MM.1S (cell line): ENCODE measurements at regions not wholly inside any gene's neighbourhood (a gene's known extent, or its start where the extent isn't known, plus 50 kb on each side); places are given as distances from the start of the nearest gene placed in this dataset.

Experiments used
- DNase-seq: peaks from one replicate; pipeline ENCODE4 v3.0.0-alpha.2; 2015
- H2AFZ ChIP-seq: fragments of 300-600 bp; sonication (generic); 2 replicates; pipeline ENCODE4 v1.6.0; 2016; ENCODE audit warnings: antibody characterized with exemption, low read length
- H3F3A ChIP-seq: fragments of 300-600 bp; sonication (generic); 2 replicates; pipeline ENCODE4 v1.6.1; 2016; ENCODE audit warnings: mild to moderate bottlenecking, antibody characterized with exemption, low read length, moderate library complexity, mixed read lengths; ENCODE audit not compliant: insufficient read depth
- H3K27ac ChIP-seq: fragments of 300-600 bp; sonication (generic); 2 replicates; pipeline ENCODE4 v1.5.1; 2016; ENCODE audit warnings: mild to moderate bottlenecking, low read length
- H3K27me3 ChIP-seq: fragments of 300-600 bp; sonication (generic); replicated peaks from 2 replicates; pipeline ENCODE4 v1.6.0; 2016; ENCODE audit warnings: low read length; ENCODE audit not compliant: insufficient read depth
- H3K36me3 ChIP-seq: fragments of 300-600 bp; sonication (generic); replicated peaks from 2 replicates; pipeline ENCODE4 v1.6.1; 2016; ENCODE audit warnings: mild to moderate bottlenecking, low read length, mixed read lengths; ENCODE audit not compliant: insufficient read depth
- H3K4me1 ChIP-seq: fragments of 300-600 bp; sonication (generic); 2 replicates; pipeline ENCODE4 v1.6.1; 2016; ENCODE audit warnings: low read length, mixed read lengths
- H3K4me2 ChIP-seq: fragments of 300-600 bp; sonication (generic); 2 replicates; pipeline ENCODE4 v1.6.0; 2016; ENCODE audit warnings: low read depth, low read length
- H3K4me3 ChIP-seq: fragments of 300-600 bp; sonication (generic); 2 replicates; pipeline ENCODE4 v1.5.1; 2016; ENCODE audit warnings: low read length, mixed read lengths
- H3K79me2 ChIP-seq: fragments of 300-600 bp; sonication (generic); 2 replicates; pipeline ENCODE4 v1.6.1; 2016; ENCODE audit warnings: mixed run types, low read length, mixed read lengths
- H3K9ac ChIP-seq: fragments of 300-600 bp; sonication (generic); 2 replicates; pipeline ENCODE4 v1.6.1; 2016; ENCODE audit warnings: low read length, mixed read lengths
- H3K9me2 ChIP-seq: fragments of 300-600 bp; sonication (generic); replicated peaks from 2 replicates; pipeline ENCODE4 v1.6.1; 2016; ENCODE audit warnings: mild to moderate bottlenecking, low read length, mixed read lengths; ENCODE audit not compliant: insufficient read depth
- H3K9me3 ChIP-seq: fragments of 300-600 bp; sonication (generic); replicated peaks from 2 replicates; pipeline ENCODE4 v1.6.1; 2016; ENCODE audit warnings: mild to moderate bottlenecking, low read length, mixed read lengths; ENCODE audit not compliant: insufficient read depth
- H4K20me1 ChIP-seq: fragments of 300-600 bp; sonication (generic); 2 replicates; pipeline ENCODE4 v1.6.1; 2016; ENCODE audit warnings: mild to moderate bottlenecking, low read length, moderate library complexity, mixed read lengths; ENCODE audit not compliant: insufficient read depth
- CTCF ChIP-seq: fragments of 300-600 bp; sonication (generic); IDR thresholded peaks from 2 replicates; pipeline ENCODE4 v1.5.1; 2016; ENCODE audit warnings: antibody characterized with exemption, low read length, mixed read lengths
- EZH2 ChIP-seq: fragments of 300-600 bp; sonication (generic); optimal IDR thresholded peaks from 2 replicates; pipeline ENCODE3; 2017; ENCODE audit warnings: low read depth, mild to moderate bottlenecking, antibody characterized with exemption, low read length, mixed read lengths
- EZH2phosphoT487 ChIP-seq: fragments of 300-600 bp; sonication (generic); IDR thresholded peaks from 2 replicates; pipeline ENCODE4 v1.6.1; 2018; ENCODE audit warnings: antibody characterized with exemption, low read length

- Histone ChIP-seq H3K9ac (no peak overlapping the region), H3K4me3 (no peak overlapping the region), H3K36me3 (no peaks in the 10 kb centered on the region), H3K79me2 (no peaks in the 10 kb centered on the region), H3K9me2 (no peaks in the 10 kb centered on the region), H3K4me1 (no peaks in the 10 kb centered on the region), H2AFZ (no peak overlapping the region), H4K20me1 (no peaks in the 10 kb centered on the region), H3F3A (no peaks in the 10 kb centered on the region), H3K4me2 (no peak overlapping the region), H3K27me3 (no peaks in the 10 kb centered on the region), H3K27ac (no peak overlapping the region), H3K9me3 (no peaks in the 10 kb centered on the region)
- DNase-seq: no peak
- no peak for TF ChIP-seq EZH2phosphoT487
- no peak for TF ChIP-seq CTCF
- TF ChIP-seq EZH2: no peak
Measured at GRCh38 chr13:42484386-42484785, 89.6 kb upstream of the TNFSF11 start.

DNA sequence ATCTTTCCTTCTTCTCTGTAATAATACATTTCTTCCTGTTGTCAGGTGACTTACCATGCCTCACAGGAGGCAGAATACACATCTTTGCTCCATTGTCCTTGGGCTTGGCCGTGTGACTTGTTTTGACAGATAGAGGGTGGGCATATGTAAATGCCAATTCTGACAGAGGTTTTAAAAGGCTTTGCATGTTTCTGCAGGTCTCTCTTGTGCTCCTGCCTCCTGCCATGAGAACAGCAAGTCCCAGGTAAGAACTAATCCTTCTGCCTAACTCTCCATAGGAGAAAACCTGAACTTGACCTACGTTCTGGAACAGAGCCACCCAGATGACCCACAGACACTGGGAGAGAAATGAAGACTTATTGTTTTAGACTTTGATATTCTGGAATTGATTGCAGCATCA lies 88.7 kb upstream of the TNFSF11 start:
- Histone ChIP-seq H3K9me2 (no peaks in the 10 kb centered on the region), H3K4me1 (no peaks in the 10 kb centered on the region), H3F3A (no peaks in the 10 kb centered on the region), H3K9me3 (no peaks in the 10 kb centered on the region), H3K4me3 (no peak overlapping the region), H3K4me2 (no peak overlapping the region), H3K9ac (no peak overlapping the region), H3K79me2 (no peaks in the 10 kb centered on the region), H4K20me1 (no peaks in the 10 kb centered on the region), H2AFZ (no peak overlapping the region), H3K27me3 (no peaks in the 10 kb centered on the region), H3K27ac (no peak overlapping the region), H3K36me3 (no peaks in the 10 kb centered on the region)
- TF ChIP-seq EZH2 (no peak), CTCF (no peak), EZH2phosphoT487 (no peak)
- DNase-seq: no peak

GRCh38 chr13:42486711-42487198 lies 87.2 kb upstream of the TNFSF11 start:
- Histone ChIP-seq H4K20me1 (no peaks in the 10 kb centered on the region), H3K9me2 (no peaks in the 10 kb centered on the region), H3K4me2 (no peak overlapping the region), H3K36me3 (no peaks in the 10 kb centered on the region), H3K27me3 (no peaks in the 10 kb centered on the region), H3K27ac (no peak overlapping the region), H3K9ac (no peak overlapping the region), H3F3A (no peaks in the 10 kb centered on the region), H3K4me3 (no peak overlapping the region), H2AFZ (no peak overlapping the region), H3K79me2 (no peaks in the 10 kb centered on the region), H3K9me3 (no peaks in the 10 kb centered on the region), H3K4me1 (no peaks in the 10 kb centered on the region)
- TF ChIP-seq EZH2 (no peak), CTCF (no peak), EZH2phosphoT487 (no peak)
- DNase-seq: no peak
